ENCODE measurements at regions not wholly inside any gene's neighbourhood (a gene's known extent, or its start where the extent isn't known, plus 50 kb on each side); places are given as distances from the start of the nearest gene placed in this dataset.

DNA sequence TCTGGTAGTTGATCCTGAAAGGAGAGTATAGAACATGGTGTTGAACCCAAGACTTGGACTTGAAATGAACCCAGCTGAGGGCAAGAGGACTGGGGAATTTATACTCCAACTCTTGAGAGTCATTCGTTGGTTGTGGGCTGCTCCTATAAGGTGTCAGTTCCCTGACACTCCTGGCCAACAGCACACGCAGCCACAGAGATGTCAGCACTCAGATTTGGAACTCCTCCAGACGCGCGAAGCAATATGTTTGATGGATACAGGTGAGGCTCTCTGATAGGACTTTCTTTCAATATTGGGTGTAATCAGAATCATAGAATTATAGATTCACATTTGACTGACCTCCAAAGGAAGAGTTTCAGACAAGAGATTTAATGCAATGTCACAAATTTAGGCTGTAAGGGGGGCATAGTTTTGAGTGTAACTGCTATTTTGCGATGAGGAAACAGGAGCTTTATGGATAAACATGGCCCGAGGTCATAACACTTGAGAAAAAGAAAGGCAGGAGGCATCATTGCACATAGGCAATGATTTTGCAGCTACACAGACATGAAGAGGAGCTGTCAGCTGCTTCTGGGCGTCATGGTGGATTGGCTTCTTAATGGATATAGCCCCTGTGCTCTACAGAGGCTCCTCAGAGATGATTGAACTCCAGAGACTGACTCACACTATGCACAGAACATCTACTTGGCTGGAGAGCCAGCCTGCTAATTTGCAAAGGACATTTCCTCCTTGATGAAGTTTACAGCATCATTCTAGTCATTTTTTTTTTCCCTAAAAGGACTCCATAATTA, 569.2 kb upstream of the RGMA start:
- FAIRE-seq: no peak
- DNase-seq (ENCODE audit: insufficient read length, low spot score): no peak
- TF ChIP-seq POLR2A (IDR thresholded peaks at IDR 0.05; ENCODE audit: low read depth, low read length): no peak

DNA sequence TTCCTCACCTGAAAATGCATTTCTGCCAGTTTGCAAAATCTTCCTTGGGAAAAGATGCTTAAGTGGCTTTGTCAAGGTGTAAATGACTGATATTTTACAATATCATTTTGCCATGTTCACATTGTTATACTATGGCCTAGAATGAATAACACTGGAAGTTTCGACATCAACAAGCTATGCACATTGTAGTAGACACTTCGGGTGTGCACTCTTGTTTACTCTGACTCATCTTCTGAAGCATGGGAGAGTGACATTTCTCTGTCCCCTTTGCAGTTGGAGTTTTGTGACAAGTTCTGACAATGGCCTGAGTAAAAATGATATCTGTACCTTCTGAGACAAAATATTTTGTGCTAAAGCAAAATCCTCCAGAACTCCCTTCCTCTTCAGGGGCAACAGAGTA, 567.0 kb upstream of the RGMA start:
- DNase-seq (ENCODE audit: insufficient read length, low spot score) (no peak), FAIRE-seq (no peak)
- TF ChIP-seq POLR2A (IDR thresholded peaks at IDR 0.05; ENCODE audit: low read depth, low read length): no peak

DNA sequence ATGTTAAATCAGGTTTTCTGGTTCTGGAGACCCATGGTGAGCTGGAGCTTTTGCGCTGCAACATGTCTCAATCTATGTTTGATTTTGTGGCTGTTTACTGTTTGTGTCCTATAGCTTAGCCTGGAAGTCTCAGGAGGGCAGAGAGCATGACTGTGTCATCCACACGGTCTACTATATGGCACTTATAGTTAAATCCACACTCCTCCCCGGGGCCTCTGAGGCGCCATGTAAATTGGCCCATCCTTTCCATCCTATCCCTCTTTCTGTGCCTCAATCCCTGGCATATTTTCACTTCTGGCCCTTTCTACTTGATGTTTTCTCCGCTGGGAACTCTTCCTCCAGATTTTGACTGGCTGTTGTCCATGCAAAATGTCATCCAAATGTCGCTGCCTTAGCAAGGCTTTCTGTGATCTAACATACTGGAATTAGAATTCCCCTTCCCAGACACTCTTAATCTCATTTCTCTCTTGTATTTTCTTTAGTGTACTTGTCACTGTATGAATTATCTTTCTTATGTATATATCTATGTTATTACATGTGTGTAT, 560.8 kb upstream of the RGMA start:
- FAIRE-seq (no peak), DNase-seq (ENCODE audit: insufficient read length, low spot score) (no peak)
- TF ChIP-seq POLR2A (IDR thresholded peaks at IDR 0.05; ENCODE audit: low read depth, low read length): no peak

DNA sequence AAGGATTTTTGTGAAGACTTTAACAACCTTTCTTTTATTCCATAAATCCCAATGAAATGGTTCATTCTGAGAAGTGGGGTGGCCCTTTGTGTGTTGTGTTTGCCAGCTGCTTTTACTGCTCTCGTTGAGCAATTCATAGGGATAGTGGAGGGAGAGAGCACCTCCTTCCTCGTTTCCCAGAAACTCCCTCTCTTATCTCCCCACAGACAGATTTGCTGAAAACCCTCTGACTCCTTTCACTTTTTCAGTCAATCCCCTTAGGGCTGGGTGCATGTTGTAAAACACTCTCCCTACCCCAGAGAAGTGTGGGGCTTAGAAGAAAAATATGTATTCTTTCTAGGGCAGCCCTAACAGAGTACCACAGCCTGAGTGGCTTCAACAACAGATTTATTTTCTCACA, 557.2 kb upstream of the RGMA start:
- no peak for DNase-seq (ENCODE audit: insufficient read length, low spot score)
- no peak for FAIRE-seq
- TF ChIP-seq POLR2A (IDR thresholded peaks at IDR 0.05; ENCODE audit: low read depth, low read length): no peak

DNA sequence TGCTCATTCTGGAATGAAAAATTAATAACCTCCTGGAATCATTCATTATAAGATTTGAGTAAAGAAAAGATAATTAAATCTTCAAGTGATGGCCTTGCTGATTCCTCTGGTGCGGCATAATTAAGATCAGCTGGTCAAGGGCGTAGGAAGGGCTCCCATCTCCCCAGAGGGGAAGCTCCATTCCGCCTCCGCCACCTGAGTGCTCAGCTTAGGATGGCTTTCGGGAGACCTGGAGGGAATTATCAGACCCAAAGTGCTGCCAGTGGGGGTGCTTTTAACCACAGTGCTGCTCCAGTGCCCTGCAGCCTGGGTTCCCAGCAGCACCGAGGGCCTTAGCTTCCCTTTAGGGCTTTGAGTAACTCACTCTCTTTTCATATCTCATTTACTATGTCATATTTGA, 556.6 kb upstream of the RGMA start:
- TF ChIP-seq POLR2A (IDR thresholded peaks at IDR 0.05; ENCODE audit: low read depth, low read length): no peak
- DNase-seq (ENCODE audit: insufficient read length, low spot score) (no peak), FAIRE-seq (no peak)

DNA sequence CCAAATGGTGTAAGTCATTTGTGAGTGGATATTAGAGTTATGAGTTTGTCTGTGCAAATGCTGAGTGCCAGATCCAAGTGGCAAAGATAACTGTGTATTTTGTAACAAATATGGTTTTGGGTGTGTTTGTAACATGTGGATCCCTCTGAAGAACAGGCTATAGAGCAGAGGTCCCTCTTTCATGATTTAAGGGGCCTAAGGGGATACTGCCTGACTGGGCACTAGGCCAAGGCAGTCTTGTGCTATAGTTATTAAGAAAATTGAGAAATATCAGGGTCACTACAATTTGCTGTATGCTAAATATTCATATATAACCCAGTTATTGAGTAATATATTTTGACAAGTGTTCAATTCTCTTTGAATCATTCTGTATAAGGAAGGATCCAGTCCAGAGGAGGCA, 555.6 kb upstream of the RGMA start:
- no peak for DNase-seq (ENCODE audit: insufficient read length, low spot score)
- FAIRE-seq: no peak
- no peak for TF ChIP-seq POLR2A (IDR thresholded peaks at IDR 0.05; ENCODE audit: low read depth, low read length)

DNA sequence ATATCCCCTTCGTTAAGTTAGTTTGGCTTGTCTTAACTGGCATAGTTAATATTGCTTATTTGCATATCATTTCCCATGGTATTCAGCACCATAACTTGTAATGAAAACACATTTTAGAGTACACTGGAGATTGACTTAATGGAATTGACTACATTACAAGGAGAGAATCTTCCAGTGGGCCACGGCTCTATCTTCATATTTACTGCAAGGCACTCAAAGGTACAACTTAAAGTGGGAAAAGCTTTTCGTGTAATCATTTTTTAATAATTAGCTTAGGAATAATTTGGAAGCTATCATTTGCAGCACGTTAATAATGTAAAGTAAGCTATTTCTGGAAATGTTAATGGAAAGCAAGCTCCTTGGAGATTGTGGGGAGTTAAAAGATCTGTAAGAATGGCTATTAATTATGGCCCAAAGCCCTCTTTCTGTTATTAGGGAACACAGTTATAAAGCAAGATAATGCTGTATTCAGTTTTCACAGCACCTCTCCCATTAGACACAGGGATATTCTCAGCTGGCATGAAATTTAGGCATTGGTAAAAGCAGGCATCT, 551.5 kb upstream of the RGMA start:
- FAIRE-seq (no peak), DNase-seq (ENCODE audit: insufficient read length, low spot score) (no peak)
- no peak for TF ChIP-seq POLR2A (IDR thresholded peaks at IDR 0.05; ENCODE audit: low read depth, low read length)

DNA sequence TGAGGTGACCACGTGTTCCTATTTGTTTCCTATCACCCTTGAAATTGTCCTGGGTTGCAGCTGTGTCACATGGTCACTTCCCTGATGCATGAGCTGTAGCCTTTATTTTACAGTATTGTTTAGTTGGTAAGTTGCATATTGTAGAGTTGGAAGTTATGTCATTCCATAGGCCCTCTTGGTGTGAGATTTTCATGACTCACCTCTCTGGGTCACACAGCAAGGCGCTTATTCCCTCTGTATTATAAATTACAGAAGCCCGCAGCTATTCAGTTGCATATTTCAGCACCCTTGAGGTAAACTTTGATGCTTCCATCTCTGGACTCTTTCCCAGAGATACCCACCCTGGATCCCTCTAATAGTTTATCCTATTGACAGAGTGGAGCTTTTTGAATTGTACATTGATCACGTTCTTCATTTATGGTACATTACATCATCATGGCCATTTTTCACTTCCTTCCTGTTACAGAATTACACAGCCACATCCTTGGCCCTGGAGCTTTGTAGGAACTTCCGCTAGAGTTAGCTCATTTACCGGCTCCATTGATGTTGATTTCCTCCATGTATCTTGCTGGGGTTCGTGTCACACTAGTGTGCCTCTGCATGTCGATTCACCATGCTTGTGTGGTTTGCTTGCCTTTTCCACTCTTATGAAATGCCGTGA, 543.1 kb upstream of the RGMA start:
- DNase-seq (ENCODE audit: insufficient read length, low spot score) (no peak), FAIRE-seq (no peak)
- no peak for TF ChIP-seq POLR2A (IDR thresholded peaks at IDR 0.05; ENCODE audit: low read depth, low read length)

DNA sequence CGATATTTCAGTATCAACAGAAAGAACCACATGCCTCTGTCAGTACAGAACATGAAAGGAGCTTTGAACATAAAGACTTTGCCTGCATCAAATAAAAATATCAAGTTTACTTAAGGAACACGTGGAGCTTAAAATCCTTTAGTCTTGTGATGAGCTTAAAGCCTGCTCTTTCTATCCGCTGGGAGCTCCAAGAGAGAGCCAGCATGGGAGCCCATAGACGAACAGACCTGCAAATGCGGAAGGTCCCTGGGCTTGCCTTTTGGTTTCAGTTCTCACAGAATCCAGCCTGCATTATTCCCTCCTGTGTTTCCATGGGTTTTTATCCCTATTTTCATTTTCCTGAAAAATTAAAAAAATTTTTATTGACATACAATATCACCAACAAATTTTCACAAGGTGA, 530.6 kb upstream of the RGMA start:
- FAIRE-seq (no peak), DNase-seq (ENCODE audit: insufficient read length, low spot score) (no peak)
- TF ChIP-seq POLR2A (IDR thresholded peaks at IDR 0.05; ENCODE audit: low read depth, low read length): no peak

DNA sequence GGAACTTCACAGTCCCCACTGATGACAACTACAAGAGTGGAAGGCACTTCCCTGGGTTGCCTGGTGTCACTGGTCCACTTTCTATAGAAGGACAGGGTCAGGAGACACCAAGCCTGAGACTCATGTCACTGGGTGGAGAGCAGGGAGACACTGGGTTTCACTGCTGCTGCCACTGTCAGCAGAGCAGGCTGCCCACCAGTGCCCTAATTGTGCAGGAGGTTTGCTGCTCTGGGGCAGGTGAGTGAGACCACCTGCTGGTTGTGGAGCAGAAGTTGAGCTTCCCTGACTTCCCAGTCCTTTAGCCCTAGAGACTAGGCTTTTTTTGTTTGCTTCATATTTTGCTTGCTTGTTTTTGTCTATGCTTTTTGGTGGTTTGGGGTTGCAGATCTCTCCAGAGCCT, 528.4 kb upstream of the RGMA start:
- DNase-seq (ENCODE audit: insufficient read length, low spot score) (no peak), FAIRE-seq (no peak)
- TF ChIP-seq POLR2A (IDR thresholded peaks at IDR 0.05; ENCODE audit: low read depth, low read length): no peak

DNA sequence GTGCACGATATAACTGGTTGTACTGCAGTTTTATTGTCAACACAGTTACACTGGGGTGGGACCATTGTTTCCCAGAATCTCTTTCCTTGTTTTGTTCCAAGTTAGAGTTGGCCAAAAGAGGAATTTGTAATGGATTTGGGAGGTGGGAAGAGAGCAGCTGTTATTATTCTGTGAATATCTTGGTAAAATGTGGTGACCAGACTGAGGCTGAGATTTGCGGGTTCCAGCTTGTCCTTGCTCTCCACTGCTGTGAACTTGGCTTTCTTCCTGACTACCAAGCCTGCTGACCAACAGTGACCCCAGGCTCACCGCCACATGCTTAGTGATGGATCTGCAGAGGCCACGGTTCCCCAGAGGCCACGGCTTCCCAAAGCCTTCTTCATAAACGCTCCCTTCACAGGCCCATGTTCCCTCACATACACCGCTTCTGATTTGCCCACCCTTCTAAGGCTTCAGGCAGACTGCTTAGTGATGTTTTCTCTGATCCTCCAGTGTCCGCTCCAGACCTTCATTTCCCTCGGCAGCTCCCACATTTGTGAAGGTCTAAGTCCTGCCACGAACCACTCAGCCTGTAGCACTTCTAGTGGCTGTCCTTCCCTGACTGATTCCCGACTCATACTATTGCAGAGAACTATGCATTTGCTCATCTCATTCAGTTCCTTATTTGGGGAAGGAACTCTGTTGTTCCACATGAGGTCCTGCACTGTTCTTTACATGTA, 525.5 kb upstream of the RGMA start:
- no peak for DNase-seq (ENCODE audit: insufficient read length, low spot score)
- FAIRE-seq: no peak
- no peak for TF ChIP-seq POLR2A (IDR thresholded peaks at IDR 0.05; ENCODE audit: low read depth, low read length)

DNA sequence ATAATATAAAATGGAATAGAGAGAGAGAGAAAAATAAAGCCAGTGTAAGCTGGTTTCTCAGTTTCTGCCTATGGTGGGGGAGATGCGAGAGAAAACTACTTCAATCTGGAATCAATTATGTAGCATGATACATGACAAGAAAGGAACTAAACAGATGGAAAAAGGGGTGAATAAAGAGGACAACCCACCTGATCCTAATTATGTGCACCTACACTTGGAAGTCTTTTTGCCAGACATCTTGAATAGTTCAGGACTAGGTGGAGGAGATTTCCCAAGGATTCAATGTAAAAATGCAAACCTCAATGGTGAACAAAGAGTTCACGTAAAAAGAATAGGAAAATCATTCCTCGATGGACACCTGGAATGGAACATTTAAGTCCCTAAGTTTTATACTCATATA, 524.4 kb upstream of the RGMA start:
- DNase-seq (ENCODE audit: insufficient read length, low spot score) (no peak), FAIRE-seq (no peak)
- TF ChIP-seq POLR2A (IDR thresholded peaks at IDR 0.05; ENCODE audit: low read depth, low read length): no peak

DNA sequence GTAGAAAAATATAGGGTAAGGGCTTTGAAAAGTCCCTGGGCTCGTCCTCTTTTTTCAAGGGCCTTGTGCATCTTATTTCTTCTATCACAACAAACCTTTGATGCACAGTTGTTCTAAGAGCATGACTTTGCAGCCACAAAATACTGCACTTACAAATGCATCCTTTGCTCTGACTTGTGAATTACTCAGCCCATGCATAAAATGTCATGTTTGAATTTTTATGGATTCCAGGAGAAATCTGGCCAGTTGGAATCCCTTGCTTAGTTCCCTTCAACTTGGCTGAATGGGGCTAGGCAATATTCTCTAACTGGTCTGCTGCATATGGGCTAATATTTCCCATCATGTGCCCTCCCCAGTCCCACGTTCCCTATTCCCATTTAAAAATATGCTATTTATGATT, 523.9 kb upstream of the RGMA start:
- DNase-seq (ENCODE audit: insufficient read length, low spot score): no peak
- no peak for TF ChIP-seq POLR2A (IDR thresholded peaks at IDR 0.05; ENCODE audit: low read depth, low read length)
- FAIRE-seq: no peak

DNA sequence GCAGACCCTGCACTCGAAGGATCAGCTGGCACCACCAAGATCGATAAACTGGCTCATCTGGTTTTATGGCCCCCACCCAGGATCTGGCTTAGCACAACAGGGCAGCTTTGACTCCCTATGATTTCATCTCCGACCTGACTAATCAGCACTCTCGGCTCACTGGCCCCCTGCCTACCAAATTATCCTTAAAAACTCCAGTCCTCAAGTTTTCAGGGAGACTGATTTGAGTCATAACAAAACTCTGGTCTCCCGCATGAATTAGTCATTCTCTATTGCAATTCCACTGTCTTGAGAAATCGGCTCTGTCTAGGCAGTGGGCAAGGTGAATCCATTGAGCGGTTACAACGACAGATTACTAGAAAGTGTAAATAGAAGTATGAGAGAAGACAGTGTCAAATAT, 521.9 kb upstream of the RGMA start:
- FAIRE-seq (no peak), DNase-seq (ENCODE audit: insufficient read length, low spot score) (no peak)
- no peak for TF ChIP-seq POLR2A (IDR thresholded peaks at IDR 0.05; ENCODE audit: low read depth, low read length)

All from H54 (cell line).